ENCODE measurements at regions not wholly inside any gene's neighbourhood (a gene's known extent, or its start where the extent isn't known, plus 50 kb on each side); places are given as distances from the start of the nearest gene placed in this dataset.

DNA sequence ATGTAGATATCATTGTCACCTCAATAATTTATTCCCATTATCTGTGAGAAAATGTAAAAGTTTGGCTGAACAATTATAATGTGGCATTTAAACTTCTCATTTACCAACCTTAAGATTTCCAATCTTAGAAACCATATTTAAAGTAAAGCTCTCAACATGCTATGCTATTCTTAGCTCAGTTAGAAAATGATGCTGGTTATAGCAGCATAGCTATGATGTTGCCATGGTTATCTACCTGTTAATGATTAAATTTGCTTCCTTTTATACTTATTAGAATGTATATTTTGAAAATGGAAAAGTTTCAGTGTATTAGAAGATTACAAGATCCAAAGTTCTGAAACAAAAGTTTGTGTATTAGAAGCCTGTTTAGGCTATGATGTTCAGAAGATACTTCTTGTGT lies 110.1 kb downstream of the GPR63 start:
- TF ChIP-seq L3MBTL2 (conservative IDR thresholded peaks at IDR 0.05), result no peak
- no peak for TF ChIP-seq TARDBP (IDR thresholded peaks at IDR 0.05)

Data from HEK293T (cell line).